HCT116 (cell line): ENCODE measurements at regions not wholly inside any gene's neighbourhood (a gene's known extent, or its start where the extent isn't known, plus 50 kb on each side); places are given as distances from the start of the nearest gene placed in this dataset.

ENCODE experiments used
- EZH2 ChIP-seq: fragments of 200-600 bp; sonication (generic); IDR thresholded peaks from 2 replicates; pipeline ENCODE4 v1.6.1; 2017; ENCODE audit warnings: antibody characterized with exemption, mixed run types
- EZH2phosphoT487 ChIP-seq: fragments of 200-600 bp; IDR thresholded peaks from 2 replicates; pipeline ENCODE4 v1.6.1; 2018; ENCODE audit warnings: antibody characterized with exemption, borderline replicate concordance
- POLR2A ChIP-seq: IDR thresholded peaks from 2 replicates; pipeline ENCODE4 v1.7.0; 2011; ENCODE audit warnings: borderline replicate concordance; ENCODE audit not compliant: insufficient read depth, insufficient read length; ENCODE audit errors: extremely low read depth
- POLR2AphosphoS5 ChIP-seq: IDR thresholded peaks from 2 replicates; pipeline ENCODE4 v1.6.1; 2011; ENCODE audit warnings: mild to moderate bottlenecking, low read depth, low read length, moderate library complexity
- RAD21 ChIP-seq: IDR thresholded peaks from 2 replicates; pipeline ENCODE4 v1.6.1; 2012; ENCODE audit warnings: low read depth, mild to moderate bottlenecking
- TF ChIP-seq, protein P1 (sequence below), 3 experiments: fragments of 200-600 bp in 1 of 3; sonication (generic) in 1 of 3; IDR thresholded peaks in 2 of 3; conservative IDR thresholded peaks in 1 of 3; 2 replicates each; pipeline ENCODE4 v1.5.1; 2012 to 2017; ENCODE audit warnings: low read depth in 2 of 3, low read length in 2 of 3, antibody characterized with exemption in 1 of 3, borderline replicate concordance in 1 of 3, control low read depth in 1 of 3, mild to moderate bottlenecking in 1 of 3, mixed read lengths in 1 of 3, mixed run types in 1 of 3, moderate library complexity in 1 of 3; ENCODE audit not compliant: insufficient read depth in 1 of 3

DNA sequence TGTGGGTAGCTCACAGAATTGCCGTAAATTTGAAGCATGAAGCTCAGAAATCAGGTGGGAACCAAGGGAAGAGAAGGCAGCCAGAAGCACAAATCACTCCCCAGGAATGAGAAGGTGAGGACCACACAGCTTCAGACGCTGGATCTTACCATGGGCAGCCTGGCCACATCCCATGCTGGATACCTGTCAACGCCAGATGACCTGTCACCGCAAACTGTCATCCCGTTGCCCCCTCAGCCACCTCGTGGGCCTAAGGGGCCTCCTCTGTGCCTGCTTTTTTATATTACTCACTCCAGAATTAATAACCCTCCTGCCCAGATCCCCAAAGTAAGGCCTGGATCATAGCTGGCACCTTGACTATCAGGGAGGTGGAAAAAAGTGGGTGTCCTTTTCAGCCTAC is 82.3 kb upstream of the KCNK12 start:
- TF ChIP-seq POLR2A (no peak), EZH2phosphoT487 (no peak), EZH2 (no peak), POLR2AphosphoS5 (no peak), RAD21 (no peak)
- TF ChIP-seq, protein P1, sequence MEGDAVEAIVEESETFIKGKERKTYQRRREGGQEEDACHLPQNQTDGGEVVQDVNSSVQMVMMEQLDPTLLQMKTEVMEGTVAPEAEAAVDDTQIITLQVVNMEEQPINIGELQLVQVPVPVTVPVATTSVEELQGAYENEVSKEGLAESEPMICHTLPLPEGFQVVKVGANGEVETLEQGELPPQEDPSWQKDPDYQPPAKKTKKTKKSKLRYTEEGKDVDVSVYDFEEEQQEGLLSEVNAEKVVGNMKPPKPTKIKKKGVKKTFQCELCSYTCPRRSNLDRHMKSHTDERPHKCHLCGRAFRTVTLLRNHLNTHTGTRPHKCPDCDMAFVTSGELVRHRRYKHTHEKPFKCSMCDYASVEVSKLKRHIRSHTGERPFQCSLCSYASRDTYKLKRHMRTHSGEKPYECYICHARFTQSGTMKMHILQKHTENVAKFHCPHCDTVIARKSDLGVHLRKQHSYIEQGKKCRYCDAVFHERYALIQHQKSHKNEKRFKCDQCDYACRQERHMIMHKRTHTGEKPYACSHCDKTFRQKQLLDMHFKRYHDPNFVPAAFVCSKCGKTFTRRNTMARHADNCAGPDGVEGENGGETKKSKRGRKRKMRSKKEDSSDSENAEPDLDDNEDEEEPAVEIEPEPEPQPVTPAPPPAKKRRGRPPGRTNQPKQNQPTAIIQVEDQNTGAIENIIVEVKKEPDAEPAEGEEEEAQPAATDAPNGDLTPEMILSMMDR (IDR thresholded peaks at IDR 0.05 in 2 of 3, conservative IDR thresholded peaks at IDR 0.05 in 1 of 3; ENCODE audit: borderline replicate concordance in 1 of 3, insufficient read depth in 1 of 3, low read depth in 2 of 3, low read length in 2 of 3): no peak
